Thyroid gland (tissue), 4 donors: ENCODE measurements at regions not wholly inside any gene's neighbourhood (a gene's known extent, or its start where the extent isn't known, plus 50 kb on each side); places are given as distances from the start of the nearest gene placed in this dataset.

Experiments used
- CTCF ChIP-seq, 6 experiments: fragments of 200-600 bp in 3 of 6; fragments of 450-650 bp in 3 of 6; sonication (generic) in 3 of 6; IDR thresholded peaks; one replicate each; pipeline ENCODE4 v1.5.1; 2016 to 2019; ENCODE audit warnings: antibody characterized with exemption in 6 of 6, mild to moderate bottlenecking in 2 of 6, inconsistent platforms in 1 of 6, moderate library complexity in 1 of 6
- POLR2A ChIP-seq, 2 donors: fragments of 450-650 bp; IDR thresholded peaks; one replicate each; pipeline ENCODE4 v1.6.1; 2017; ENCODE audit warnings: antibody characterized with exemption in 2 of 2, mild to moderate bottlenecking in 2 of 2, moderate library complexity in 1 of 2

GRCh38 chr12:67822826-67823225, 166.4 kb upstream of the IFNG-AS1 start:
- TF ChIP-seq CTCF (IDR thresholded peaks at IDR 0.05) (no peak), POLR2A (IDR thresholded peaks at IDR 0.05) (no peak)
